GM18511 (cell line): ENCODE measurements at regions not wholly inside any gene's neighbourhood (a gene's known extent, or its start where the extent isn't known, plus 50 kb on each side); places are given as distances from the start of the nearest gene placed in this dataset.
A peak's percentile ranks its signal among the peaks of the same experiment; 100 is the strongest.

ENCODE experiments used
- ATAC-seq: cut with Tn5 transposase; IDR thresholded peaks from one replicate; pipeline ENCODE4 v1.9.1; 2021; ENCODE audit warnings: mild to moderate bottlenecking, moderate library complexity; ENCODE audit not compliant: unreplicated experiment

DNA sequence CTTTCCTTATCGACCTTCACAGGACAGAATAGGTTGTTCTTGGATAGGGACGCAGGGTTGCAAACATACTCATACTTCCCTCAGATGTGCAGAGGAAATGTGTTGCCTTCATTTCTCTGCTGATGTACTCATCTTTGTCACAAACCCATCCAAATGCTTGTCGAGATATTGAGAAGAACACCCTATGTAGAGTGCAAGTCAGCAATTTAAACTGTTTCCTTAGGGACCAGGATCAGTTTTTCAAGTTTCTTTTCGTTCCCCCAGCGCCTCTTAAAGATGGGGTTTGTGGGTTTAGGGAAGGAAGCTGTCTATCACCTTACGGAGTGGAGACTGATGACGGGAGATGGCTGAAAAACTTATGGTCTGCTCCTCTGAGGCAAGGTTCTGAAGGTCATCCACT, 474.2 kb downstream of the EPHA4 start:
- ATAC-seq = no peak

DNA sequence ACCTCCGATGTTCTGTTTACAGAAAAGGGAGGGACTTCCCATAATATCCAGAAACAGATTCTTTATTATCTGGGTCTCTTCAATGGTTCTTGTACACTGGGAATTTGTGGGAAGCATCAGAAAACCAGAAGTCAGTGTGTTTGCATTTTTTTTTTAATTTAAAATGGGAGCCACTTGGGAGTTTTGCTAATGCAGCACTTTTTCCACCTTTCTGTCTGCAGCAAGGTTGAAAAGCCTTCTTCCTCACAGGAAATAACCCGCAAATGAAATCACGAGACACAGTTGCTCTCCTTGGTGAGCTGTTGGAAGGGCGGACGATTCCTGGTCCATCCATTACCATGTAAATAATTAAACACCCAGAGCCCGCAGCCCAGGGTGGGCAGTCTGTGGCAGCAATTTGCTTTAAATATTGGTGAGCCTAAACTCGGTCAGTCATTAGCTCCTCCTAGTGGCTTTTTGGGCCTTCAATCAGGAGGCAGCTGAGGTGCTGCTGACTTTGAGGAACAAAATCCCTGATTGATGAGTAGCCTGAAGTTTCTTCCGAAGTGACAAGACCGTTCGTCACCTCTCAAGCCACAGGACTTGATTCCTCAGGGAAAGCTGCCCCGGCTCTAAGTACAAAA, 471.5 kb downstream of the EPHA4 start:
- ATAC-seq = no peak

DNA sequence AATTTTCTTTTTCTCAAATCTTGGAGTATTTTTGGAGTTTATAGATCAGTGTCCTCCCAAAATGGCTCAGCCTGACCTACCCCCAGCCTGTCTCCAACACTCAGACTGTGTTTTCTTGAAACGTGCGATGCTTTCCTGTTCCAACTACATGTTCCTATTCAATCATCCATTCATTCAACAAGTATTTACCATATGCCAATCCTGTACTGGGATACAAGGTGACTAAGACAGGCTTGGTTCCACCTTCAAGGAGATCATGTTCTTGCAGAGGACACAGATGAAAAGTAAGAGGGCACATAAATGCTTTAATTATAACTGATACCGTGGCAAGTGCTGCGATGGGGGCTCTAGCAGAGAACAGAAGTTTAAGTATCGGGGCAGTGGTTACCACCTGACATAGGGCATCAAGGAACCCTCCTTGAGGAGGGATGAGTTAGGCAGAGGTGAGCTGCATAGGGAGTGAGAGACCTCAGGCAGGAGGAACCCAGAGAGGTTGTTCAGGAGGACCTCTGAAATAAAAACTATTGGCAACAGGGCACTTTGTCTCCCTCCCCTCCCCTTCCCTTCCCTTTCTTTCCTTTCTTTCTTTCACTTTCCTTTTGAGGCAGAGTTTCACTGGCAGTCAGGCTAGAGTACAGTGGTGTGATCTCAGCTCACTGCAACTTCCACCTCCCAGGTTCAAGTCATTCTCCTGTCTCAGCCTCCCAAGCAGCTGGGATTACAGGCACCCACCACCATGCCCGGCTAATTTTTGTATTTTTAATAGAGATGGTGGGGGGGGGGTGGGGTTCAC, 469.0 kb downstream of the EPHA4 start:
- peak; percentile 49 for ATAC-seq

DNA sequence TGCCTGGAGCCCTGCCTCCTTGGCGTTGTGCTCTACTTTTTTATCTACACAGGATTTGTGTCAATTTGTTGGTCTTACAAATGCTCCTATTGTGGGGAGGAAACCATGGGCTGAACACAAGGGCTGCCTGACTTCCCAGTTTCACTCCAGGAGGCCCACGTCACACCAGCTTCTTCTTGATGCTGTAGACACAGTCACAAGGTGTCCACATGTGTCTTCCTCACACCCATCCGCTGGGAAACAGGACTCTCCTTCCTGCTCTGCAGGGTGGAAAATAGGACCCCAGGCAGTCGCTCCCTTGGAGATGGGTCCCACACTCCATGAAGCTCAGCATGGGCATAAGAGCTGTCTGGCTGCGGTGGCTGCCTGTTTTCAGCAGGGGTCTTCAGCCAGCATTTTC, 468.2 kb downstream of the EPHA4 start:
- ATAC-seq = no peak

DNA sequence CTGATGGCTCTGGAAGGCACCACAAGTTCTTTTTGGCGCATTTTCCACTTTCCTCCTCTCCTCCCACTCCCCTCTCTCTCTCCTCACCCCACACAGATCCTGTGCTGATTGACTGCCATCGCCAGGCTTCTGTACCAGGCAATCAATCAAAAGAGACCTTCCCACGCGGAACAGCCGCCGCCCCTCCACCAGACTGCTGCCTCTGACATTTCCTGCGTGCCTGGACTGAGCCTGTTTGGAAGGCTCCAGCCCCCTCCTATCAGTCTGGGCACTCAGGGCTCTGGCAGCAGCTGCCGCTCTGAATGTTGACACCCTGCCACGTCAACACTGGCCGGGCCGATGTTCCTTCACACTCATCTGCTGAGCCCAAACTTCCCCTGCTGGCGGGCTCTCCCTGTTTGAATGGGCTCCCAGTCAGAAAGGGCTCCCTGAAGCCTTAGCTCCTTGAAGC, 467.7 kb downstream of the EPHA4 start:
- no peak for ATAC-seq

DNA sequence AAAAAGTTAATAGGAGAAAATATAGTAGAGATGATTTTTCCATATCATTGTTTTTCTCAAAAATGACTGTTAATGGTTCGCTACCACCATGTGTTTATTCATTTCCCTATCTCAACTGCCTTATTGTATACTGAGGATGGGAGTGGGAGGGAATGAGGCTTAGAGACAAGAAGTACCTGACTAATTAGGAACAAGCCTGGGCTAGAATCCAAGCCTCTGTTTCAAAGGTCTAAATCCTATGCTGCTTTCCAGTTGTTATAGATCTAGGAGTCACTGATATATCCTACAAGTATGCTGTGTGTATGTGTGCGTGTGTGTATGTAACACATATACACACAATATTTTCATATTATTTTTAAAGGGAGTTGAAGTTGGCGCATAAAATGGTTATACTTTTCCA, 465.9 kb downstream of the EPHA4 start:
- ATAC-seq = no peak

DNA sequence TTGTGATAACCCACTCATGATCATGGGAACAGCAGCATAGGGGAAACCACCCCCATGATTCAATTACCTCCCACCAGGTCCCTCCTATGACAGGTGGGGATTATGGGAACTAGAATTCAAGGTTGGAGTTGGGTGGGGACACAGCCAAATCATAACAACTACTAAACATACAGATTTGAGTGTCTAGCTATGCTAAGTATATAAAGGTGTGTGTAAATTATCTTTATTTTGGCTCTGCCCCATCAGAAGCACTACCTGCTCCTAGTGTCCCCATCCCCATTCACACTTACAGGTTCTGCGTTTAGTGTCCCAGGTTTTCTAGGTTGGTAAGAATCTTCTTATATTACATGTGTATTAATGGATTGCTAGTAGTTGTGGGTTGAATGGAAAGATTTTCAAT, 464.7 kb downstream of the EPHA4 start:
- no peak for ATAC-seq

DNA sequence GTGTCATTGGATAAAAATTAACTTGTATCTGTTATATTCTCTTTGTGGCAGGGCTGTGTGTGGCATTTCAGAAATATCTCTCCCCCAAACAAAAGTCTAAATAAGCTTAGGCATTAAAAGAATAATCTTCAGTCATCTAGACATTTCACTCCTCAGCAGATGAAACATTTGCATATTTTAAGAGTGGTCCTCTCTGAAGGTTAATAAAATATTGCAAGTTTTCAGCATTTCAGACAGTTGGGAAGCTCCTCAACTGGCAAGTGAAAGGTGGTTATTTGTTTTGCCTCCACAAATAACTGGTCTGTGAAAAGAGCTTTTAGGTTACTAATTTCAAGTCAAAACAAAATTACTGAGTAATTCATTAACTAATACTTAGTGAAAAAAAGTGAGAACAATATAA, 462.6 kb downstream of the EPHA4 start:
- ATAC-seq = no peak

DNA sequence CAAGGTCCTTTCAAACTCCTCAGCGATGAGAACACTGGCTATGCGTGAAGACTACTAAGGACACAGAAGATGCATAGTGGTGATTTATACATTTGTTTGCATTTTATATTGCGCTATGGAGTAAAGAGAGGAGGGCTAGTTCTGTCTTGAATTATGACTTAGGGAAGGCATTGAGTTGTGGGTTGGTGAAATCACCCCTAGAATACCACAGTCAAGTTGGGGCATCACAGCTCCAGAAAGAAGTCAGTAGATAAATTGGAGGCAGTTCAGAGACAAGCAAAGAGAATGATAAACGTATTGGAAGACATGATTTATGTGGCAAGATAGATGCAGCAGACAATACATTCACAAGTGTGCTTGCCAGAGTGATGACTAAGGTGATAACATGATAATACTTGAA, 460.4 kb downstream of the EPHA4 start:
- ATAC-seq = no peak

DNA sequence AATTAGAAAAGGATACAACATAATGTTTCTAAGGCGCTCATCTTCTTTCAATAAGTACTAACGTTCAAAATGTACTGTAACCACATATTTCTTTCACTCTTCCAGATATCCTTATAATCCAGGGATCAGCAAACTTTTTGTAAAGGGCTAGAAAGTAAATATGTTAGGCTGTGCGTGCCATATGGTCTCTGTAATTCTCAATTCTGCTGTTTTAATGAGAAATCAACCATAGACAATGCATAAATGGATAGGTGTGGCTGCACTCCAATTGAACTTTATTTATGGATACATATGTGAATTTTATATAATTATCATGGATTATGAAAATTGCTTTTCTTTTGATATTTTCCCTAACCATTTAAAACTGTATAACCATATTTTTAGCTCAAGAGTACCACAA, 459.4 kb downstream of the EPHA4 start:
- no peak for ATAC-seq

DNA sequence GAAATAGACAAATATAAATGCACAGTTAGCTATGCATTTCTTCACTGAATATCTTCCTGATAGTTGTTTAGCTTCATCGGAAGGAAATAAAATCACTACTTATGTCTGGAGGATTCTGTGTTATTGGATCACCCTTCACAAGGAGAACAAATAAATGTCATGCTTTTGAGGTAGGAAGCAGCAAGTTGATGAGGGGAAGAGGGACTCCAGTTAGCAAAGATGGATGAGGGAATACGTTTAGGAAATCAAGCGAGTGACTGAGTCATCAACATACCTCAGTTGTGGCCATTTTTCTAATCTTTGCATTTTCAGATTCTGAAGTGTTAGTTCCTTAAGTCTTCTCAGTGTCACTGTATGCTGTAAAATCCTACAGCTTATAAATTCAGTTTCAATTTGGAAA, 456.2 kb downstream of the EPHA4 start:
- ATAC-seq = no peak

DNA sequence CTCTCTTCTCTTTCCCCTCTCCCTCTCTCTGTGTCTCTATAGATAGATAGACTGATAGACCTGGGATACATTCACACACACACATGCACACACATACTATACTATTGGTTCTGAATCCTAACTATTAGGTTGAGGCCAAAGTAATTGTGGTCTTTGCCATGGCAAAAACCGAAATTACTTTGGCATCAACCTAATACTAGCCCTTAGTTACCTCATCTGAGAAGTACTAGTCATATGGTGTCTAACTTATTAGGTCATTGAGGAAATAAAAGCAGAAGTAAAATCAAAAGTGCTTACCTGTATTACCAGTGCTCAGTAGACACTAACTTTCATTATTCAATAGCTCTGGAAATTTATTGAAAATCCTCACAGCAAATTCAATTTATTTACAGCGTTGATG, 451.5 kb downstream of the EPHA4 start:
- peak; percentile 72 for ATAC-seq

DNA sequence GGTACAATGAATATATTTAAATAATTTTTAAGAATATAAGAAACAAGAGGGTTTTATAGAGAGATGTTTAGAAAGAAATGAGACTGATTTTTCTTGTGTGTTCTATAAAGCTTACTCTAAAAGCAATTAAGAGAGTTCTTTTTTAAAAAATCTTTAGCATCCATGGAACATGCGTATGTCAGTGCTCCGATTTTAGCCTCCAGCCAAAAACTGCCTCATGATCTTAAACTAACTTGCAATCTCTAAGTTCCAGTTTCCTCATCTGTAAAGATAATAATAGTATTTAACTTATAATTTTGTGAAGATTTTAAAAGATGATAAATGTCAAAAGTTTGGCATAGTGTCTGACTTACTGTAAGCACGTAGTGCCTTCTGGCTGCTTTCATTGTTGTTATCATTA, 448.7 kb downstream of the EPHA4 start:
- ATAC-seq = no peak

DNA sequence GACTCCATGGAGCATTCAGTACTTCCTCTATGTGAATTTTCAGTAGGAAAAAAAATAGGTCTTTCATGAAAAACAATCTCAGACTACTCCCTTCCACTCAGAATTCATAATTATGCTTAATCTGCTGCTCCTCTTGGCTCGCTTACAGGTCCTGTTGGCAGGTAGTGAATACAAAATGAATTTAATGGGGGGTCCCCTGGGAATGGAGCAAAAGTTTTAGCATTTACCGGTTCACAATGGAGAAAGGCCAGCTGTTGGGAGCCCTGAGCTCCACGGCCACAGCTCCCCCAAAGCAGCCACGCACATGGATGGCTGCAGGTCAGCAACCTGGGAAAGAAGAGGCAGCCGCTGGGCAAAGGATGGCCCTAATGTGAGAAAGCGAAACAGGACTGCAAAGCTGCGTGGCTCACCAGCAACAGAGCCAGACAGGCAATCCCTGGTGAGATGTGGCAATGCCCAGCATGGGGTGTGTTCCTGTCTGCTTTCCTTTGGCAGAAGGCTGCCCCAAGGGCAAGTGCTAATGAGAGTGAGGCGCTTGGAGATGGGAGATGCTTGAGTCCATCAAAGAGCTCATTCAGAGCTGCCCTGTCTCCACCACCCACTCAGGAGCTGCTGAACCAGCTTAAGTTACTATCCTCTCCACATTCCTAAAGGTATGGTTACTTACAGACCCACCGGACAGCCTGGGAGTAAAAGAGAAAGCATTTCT, 447.4 kb downstream of the EPHA4 start:
- ATAC-seq = no peak

DNA sequence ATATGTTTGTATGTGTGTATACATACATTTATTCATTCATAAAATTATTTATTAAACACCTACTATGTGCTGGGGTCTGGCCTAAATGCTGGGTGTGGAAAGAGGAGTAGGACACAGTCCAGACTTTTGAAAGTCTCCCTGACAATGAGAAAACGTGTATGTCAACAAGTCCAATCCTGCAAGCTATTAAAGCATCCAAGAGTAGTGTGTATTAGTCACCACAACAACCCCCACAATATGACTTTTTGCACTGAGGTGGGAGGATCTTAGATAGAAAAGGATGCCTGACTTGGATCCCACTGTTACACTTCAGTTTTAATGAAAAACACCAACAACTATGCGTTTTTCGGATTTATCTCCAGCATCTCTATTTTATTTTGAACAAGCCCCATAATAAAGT, 446.4 kb downstream of the EPHA4 start:
- ATAC-seq = no peak

DNA sequence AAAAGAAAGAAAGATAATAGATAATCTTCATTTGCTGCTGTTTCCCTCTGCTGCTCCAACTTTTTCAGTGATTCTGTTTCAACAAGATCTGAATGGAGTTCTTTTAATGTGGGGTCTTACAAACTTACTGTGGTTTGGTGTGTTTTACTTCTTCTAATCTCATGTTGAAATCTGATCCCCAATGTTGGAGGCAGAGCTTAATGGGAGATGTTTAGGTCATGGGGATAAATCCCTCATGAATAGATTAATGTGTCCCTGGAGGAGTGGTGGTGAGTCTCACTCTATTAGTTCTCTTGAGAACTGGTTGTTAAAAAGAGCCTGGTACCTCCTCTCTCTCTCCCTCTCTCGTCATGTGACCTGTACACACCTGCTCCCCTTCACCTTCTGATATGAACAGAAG, 442.4 kb downstream of the EPHA4 start:
- no peak for ATAC-seq

DNA sequence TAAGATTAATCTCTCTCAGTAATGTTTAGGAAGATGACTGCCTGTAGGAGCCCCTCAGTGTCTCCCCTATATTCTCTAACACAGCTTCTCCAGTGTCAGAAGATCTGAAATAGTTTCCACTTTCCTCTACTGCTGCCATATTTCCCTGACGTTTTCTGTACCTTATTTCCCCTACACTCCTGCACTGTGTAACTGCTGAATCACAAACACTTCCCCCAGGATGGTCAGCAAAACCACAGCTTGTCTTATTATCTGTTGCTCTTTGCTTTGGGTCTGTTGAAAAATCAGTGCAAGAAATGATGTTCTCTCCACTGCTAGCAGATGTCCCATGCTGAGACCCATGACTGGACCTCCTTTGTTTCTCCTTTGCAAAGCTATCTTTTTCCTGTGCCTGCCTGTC, 441.7 kb downstream of the EPHA4 start:
- no peak for ATAC-seq

DNA sequence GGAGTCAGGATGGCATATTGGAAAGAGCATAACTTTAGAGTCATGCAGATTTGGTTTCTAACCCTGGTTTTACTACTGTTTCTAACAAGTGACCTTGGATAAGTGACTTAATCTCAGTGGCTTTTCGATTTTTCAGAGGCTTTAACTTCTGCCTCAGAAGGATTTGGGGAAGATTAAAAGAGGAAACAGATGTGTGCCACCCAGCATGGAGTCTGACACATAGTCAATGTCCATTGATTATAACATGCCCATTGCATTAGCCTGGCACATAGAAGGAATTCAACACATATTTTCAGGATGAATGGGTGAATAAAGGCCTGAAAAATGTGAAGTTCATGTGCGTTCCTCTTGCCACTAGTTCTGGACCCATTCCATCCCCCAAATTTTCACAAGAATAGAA, 438.2 kb downstream of the EPHA4 start:
- ATAC-seq = no peak

DNA sequence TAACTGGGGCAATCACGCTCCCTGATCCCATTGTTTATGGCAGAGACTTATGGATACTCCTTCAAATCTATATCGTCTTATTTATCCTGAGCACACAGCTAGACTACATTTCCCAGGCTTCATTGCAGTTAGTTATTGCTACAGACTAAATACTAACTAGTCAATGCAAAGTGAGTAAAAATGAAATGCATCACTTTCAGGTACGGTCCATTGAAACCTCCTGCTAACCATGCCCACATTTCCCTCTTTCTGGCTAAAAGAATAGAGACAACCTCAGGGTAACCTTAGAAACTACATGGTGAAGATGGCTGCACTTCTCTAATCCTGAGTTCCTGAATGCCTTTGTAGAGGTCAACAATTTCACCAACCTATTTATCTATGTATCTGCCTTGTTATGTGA, 437.4 kb downstream of the EPHA4 start:
- no peak for ATAC-seq

DNA sequence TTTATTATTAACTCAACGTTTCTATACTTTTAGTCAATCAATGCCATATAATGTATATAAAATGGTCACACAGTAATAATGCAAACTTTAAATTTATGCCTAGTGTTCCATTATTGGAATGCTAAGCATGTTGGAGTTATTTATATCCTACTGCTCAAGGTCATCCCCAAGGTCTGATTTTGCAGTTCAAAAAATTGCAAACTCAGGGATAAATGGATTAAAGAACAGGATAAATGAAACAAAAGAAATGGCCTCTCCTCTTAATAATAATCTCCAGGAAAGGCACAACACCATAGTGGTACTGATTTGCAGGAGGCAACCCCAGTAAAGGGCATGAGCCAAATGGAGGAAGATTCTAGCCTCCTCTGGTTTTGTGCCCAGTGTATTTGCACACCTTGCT, 436.4 kb downstream of the EPHA4 start:
- no peak for ATAC-seq

DNA sequence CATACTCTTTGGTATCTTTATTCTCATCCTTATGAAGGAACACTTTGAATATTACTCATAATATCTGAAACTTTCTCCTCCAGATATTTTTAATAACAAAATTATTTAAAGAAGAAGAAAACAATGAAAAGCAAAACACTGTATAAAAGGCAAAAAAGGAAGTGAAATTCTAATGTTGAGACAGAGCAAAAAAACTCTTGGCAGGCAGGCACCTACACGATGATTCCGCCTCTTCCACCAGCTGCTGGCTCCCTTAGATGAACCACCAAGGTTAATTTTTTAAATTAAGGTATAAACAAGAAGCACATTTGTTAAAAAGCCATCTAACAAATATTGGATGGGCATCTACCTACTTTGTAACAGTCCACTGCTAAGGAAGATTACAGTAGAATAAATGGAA, 434.7 kb downstream of the EPHA4 start:
- no peak for ATAC-seq

DNA sequence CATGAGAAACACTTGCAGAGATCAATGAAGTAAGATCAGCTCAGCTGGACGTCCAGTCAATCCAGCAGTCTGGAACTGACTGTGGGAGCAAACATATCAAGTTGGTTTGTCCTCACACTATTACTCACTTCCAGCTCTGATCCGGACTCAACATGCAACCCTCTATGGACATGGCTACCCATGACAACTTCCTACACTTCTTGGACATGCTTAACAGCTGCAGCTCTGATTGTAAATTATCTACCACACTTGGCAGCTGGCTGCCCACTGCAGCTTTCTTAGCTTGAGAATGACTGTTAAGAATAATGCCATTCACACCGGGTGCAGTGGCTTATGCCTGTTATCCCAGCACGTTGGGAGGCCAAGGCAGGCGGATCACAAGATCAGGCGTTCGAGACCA, 429.8 kb downstream of the EPHA4 start:
- no peak for ATAC-seq
